OCI-LY1 (cell line): ENCODE measurements at regions not wholly inside any gene's neighbourhood (a gene's known extent, or its start where the extent isn't known, plus 50 kb on each side); places are given as distances from the start of the nearest gene placed in this dataset.

ENCODE experiments used
- H2AFZ ChIP-seq: fragments of 200-600 bp; sonication (generic), shearing (Covaris generic); 2 replicates; pipeline ENCODE4 v1.6.0; 2014; ENCODE audit warnings: antibody characterized with exemption, mild to moderate bottlenecking, low read length
- H3F3A ChIP-seq: fragments of 200-600 bp; sonication (generic), shearing (Covaris generic); 2 replicates; pipeline ENCODE4 v1.6.0; 2014; ENCODE audit warnings: mild to moderate bottlenecking, antibody characterized with exemption, low read length, moderate library complexity; ENCODE audit not compliant: insufficient read depth
- H3K27ac ChIP-seq: fragments of 200-600 bp; sonication (generic); 2 replicates; pipeline ENCODE4 v1.5.1; 2014; ENCODE audit warnings: low read length, mixed run types, mild to moderate bottlenecking, low read depth; ENCODE audit not compliant: poor library complexity, severe bottlenecking
- H3K27me3 ChIP-seq: fragments of 200-600 bp; sonication (generic); 2 replicates; pipeline ENCODE4 v1.6.0; 2014; ENCODE audit warnings: antibody characterized with exemption, mild to moderate bottlenecking, low read length, moderate library complexity; ENCODE audit not compliant: insufficient read depth
- H3K36me3 ChIP-seq: fragments of 200-600 bp; sonication (generic); 2 replicates; pipeline ENCODE4 v1.6.1; 2014; ENCODE audit warnings: mild to moderate bottlenecking, antibody characterized with exemption, low read length, moderate library complexity, mixed read lengths; ENCODE audit not compliant: insufficient read depth
- H3K4me1 ChIP-seq: fragments of 200-600 bp; sonication (generic); 2 replicates; pipeline ENCODE4 v1.5.1; 2014; ENCODE audit warnings: mild to moderate bottlenecking, low read length, moderate library complexity; ENCODE audit not compliant: insufficient read depth, severe bottlenecking
- H3K4me2 ChIP-seq: fragments of 200-600 bp; sonication (generic), shearing (Covaris generic); 2 replicates; pipeline ENCODE4 v1.6.1; 2014; ENCODE audit warnings: low read length
- H3K4me3 ChIP-seq: fragments of 200-600 bp; sonication (generic); 2 replicates; pipeline ENCODE4 v1.5.1; 2014; ENCODE audit warnings: low read length, low read depth, mild to moderate bottlenecking, mixed read lengths; ENCODE audit not compliant: poor library complexity, severe bottlenecking
- H3K79me2 ChIP-seq: fragments of 200-600 bp; shearing (Covaris generic); 2 replicates; pipeline ENCODE4 v1.6.1; 2016; ENCODE audit warnings: mixed run types, low read length, mixed read lengths; ENCODE audit not compliant: insufficient read depth
- H3K9ac ChIP-seq: fragments of 200-600 bp; sonication (generic), shearing (Covaris generic); 2 replicates; pipeline ENCODE4 v1.6.1; 2014; ENCODE audit warnings: mild to moderate bottlenecking, low read length, mixed read lengths
- H3K9me2 ChIP-seq: fragments of 200-600 bp; sonication (generic), shearing (Covaris generic); 2 replicates; pipeline ENCODE4 v1.6.1; 2014; ENCODE audit warnings: low read depth, mild to moderate bottlenecking, low read length, mixed read lengths
- H3K9me3 ChIP-seq: fragments of 200-600 bp; shearing (Covaris generic); 2 replicates; pipeline ENCODE4 v1.6.1; 2014; ENCODE audit warnings: low read length, mixed read lengths
- H4K20me1 ChIP-seq: fragments of 200-600 bp; sonication (generic), shearing (Covaris generic); 2 replicates; pipeline ENCODE4 v1.6.0; 2016; ENCODE audit warnings: mild to moderate bottlenecking, low read length; ENCODE audit not compliant: insufficient read depth
- EZH2 ChIP-seq: fragments of 200-600 bp; sonication (generic), shearing (Covaris generic); IDR thresholded peaks from 2 replicates; pipeline ENCODE4 v1.8.0; 2017; ENCODE audit warnings: borderline replicate concordance, mixed run types, mild to moderate bottlenecking, antibody characterized with exemption, low read length, moderate library complexity, mixed read lengths
- TF ChIP-seq, protein P1 (sequence below): fragments of 200-600 bp; sonication (generic), shearing (Covaris generic); IDR thresholded peaks from 2 replicates; pipeline ENCODE4 v1.5.1; 2017; ENCODE audit warnings: mild to moderate bottlenecking, antibody characterized with exemption, low read length, moderate library complexity, mixed read lengths

DNA sequence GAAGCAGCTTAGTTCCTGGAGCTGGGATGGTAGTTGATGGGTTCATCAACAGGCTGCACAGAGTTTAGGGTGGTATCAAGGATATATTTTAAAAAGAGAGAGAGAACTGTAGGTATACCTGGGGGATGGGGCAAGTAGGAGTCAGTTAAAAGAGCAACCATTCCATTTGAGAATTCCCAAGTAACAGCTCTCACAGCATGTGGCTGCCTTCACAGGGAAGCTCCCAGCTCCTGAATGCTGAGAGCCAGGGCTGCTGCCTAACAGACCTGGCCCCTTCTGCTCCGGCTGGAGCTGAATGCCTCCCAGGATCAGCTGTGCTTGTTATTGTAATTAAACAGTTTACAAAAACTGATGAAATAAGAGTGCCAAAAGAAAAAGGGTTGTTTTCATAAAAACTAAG, 58.8 kb upstream of the GPR26 start:
- H3K9ac ChIP-seq, result no peak overlapping the region
- peaks cover 11% of the 10 kb centered on the region; the same call in 1 of the 2 replicates for H3K27me3 ChIP-seq
- H3K36me3 ChIP-seq, result no peaks in the 10 kb centered on the region
- no peak overlapping the region for H3K4me3 ChIP-seq
- no peaks in the 10 kb centered on the region for H4K20me1 ChIP-seq
- no peaks in the 10 kb centered on the region for H3K79me2 ChIP-seq
- no peaks in the 10 kb centered on the region for H3K9me3 ChIP-seq
- no peaks in the 10 kb centered on the region for H3F3A ChIP-seq
- TF ChIP-seq, protein P1, sequence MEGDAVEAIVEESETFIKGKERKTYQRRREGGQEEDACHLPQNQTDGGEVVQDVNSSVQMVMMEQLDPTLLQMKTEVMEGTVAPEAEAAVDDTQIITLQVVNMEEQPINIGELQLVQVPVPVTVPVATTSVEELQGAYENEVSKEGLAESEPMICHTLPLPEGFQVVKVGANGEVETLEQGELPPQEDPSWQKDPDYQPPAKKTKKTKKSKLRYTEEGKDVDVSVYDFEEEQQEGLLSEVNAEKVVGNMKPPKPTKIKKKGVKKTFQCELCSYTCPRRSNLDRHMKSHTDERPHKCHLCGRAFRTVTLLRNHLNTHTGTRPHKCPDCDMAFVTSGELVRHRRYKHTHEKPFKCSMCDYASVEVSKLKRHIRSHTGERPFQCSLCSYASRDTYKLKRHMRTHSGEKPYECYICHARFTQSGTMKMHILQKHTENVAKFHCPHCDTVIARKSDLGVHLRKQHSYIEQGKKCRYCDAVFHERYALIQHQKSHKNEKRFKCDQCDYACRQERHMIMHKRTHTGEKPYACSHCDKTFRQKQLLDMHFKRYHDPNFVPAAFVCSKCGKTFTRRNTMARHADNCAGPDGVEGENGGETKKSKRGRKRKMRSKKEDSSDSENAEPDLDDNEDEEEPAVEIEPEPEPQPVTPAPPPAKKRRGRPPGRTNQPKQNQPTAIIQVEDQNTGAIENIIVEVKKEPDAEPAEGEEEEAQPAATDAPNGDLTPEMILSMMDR, result no peak
- TF ChIP-seq EZH2, result no peak
- no peak overlapping the region for H2AFZ ChIP-seq
- no peak overlapping the region for H3K27ac ChIP-seq
- no peaks in the 10 kb centered on the region for H3K9me2 ChIP-seq
- no peak overlapping the region for H3K4me2 ChIP-seq
- H3K4me1 ChIP-seq, result no peaks in the 10 kb centered on the region

DNA sequence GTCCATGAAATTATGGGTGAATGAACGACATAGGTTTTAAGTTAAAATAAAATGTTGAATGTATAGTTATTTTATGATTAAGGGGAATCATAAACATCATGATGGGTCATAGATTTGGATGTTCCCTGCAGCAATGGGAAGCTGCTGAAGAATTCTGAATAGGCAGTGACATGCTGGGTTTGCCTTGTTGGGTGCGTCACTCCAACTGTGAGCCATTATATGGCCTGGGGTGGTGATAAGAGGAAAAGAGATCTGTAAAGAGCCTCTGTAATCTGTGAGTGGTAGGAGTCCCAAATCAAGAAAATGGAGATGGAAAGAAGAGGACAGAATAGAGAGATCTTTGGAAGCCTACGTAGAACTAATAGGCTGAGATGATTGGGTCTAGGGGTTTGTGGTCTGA, 58.1 kb upstream of the GPR26 start:
- Histone ChIP-seq H3K4me1 (no peaks in the 10 kb centered on the region), H3F3A (no peaks in the 10 kb centered on the region), H3K9ac (no peak overlapping the region), H3K9me3 (no peaks in the 10 kb centered on the region), H3K79me2 (no peaks in the 10 kb centered on the region), H2AFZ (no peak overlapping the region), H3K4me2 (no peak overlapping the region), H3K27ac (no peak overlapping the region), H4K20me1 (no peaks in the 10 kb centered on the region), H3K36me3 (no peaks in the 10 kb centered on the region), H3K27me3 (peaks cover 8% of the 10 kb centered on the region; the same call in 1 of the 2 replicates), H3K4me3 (no peak overlapping the region), H3K9me2 (no peaks in the 10 kb centered on the region)
- TF ChIP-seq, protein P1, result no peak
- TF ChIP-seq EZH2, result no peak

DNA sequence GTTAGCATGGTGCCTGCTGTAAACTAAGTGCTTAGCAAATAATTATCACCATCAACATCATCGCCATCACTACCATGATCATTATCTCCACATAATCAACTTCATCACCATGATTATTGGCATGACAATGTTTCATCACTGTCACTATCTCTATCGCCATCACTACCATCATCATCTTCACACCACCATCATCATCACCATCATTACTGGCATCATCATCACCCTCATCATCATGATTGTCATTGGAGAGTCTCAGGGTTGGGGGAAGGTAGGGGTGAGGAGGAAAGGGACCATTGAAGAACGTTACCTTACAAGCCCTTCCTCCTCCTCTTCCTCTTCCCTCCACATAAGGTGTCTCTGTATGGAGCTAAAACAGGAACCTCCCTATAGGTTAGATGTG, 54.9 kb upstream of the GPR26 start:
- no peaks in the 10 kb centered on the region; the same call in 1 of the 2 replicates for H3K27me3 ChIP-seq
- no peaks in the 10 kb centered on the region for H3K4me1 ChIP-seq
- H3K4me3 ChIP-seq, result no peak overlapping the region

More for the DNA sequence above, 54.9 kb upstream of the GPR26 start:
- Histone ChIP-seq H3K9me2 (no peaks in the 10 kb centered on the region), H3K9me3 (no peaks in the 10 kb centered on the region), H3K36me3 (no peaks in the 10 kb centered on the region), H3K4me2 (no peak overlapping the region), H3K9ac (no peak overlapping the region), H2AFZ (no peak overlapping the region), H4K20me1 (no peaks in the 10 kb centered on the region), H3K79me2 (no peaks in the 10 kb centered on the region), H3F3A (no peaks in the 10 kb centered on the region), H3K27ac (no peak overlapping the region)
- TF ChIP-seq, protein P1, result no peak
- no peak for TF ChIP-seq EZH2
